Pancreas (tissue), 10 donors: ENCODE measurements at regions not wholly inside any gene's neighbourhood (a gene's known extent, or its start where the extent isn't known, plus 50 kb on each side); places are given as distances from the start of the nearest gene placed in this dataset.

ENCODE experiments used
- ATAC-seq, 4 donors: fragments of 200-7000 bp; cut with Tn5 transposase; one replicate each; pipeline versions ENCODE4 v1.8.0 to v1.9.1; 2020; ENCODE audit warnings: mild to moderate bottlenecking in 4 of 4, moderate library complexity in 4 of 4
- DNase-seq, 6 donors: peaks; one replicate each; pipeline ENCODE4 v3.0.0-alpha.2; 2020
- FAIRE-seq: peaks from 2 replicates; lab custom pipeline; 2012; peaks lifted over from hg19 to GRCh38; lab: Jason Lieb, UNC
- H3K27ac ChIP-seq, 4 donors: fragments of 200-600 bp; sonication (generic); 1 replicate in 3 of 4; 2 replicates in 1 of 4; pipeline versions ENCODE4 v1.5.0 to v1.8.0; 2020
- H3K27me3 ChIP-seq, 4 donors: fragments of 200-600 bp; one replicate each; pipeline ENCODE4 v1.8.0; 2021
- H3K36me3 ChIP-seq, 3 donors: fragments of 200-600 bp; sonication (generic) in 1 of 3; one replicate each; pipeline versions ENCODE4 v1.5.0 to v1.8.0; 2020 to 2021
- H3K4me1 ChIP-seq, 3 donors: fragments of 200-600 bp; one replicate each; pipeline ENCODE4 v1.8.0; 2021
- H3K4me3 ChIP-seq, 4 donors: fragments of 200-600 bp; sonication (generic) in 2 of 4; one replicate each; pipeline versions ENCODE4 v1.5.0 to v1.8.0; 2020 to 2021
- H3K9me3 ChIP-seq, 4 donors: fragments of 200-600 bp; one replicate each; pipeline ENCODE4 v1.8.0; 2021
- CTCF ChIP-seq, 4 donors: fragments of 200-600 bp; sonication (generic) in 3 of 4; IDR thresholded peaks; one replicate each; pipeline versions ENCODE4 v1.5.0 to v1.8.0; 2021; ENCODE audit warnings: antibody characterized with exemption in 4 of 4
- WGBS, 2 donors: extraction: QIAGEN DNeasy Blood & Tissue Kit; methylation state at CpG; one replicate each; pipeline ENCODE4 v1.1.7; 2013; 5-methylcytosine and 5-hydroxymethylcytosine counted together
- intact Hi-C, 3 donors: fragments of 100-400 bp; cut with DNase I; formaldehyde crosslinking; loops; one replicate each; pipeline versions ENCODE4 v1.11.1 to v1.14.2; 2022
- donor health status: healthy with polysubstance abuse.
- donor health status: DM: no; HTN: no; CAD: no; lungs with moderate emphysema.
- donor health status: DM: no; HTN: no; CAD: no.
- donor health status: control.
- donor health status: control.
- donor health status: Bipolar disorder and iron deficiency.
- donor health status: DM: yes; HTN: yes; CAD: no.
- donor health status: DM: no; HTN: no; CAD: no.
- donor health status: DM: no; HTN: no; CAD: no.
- donor health status: DM: yes; HTN: yes; CAD: no.

- no peak for FAIRE-seq
- Histone ChIP-seq H3K4me1 (no peaks in the 10 kb centered on the region), H3K36me3 (no peaks in the 10 kb centered on the region), H3K4me3 (no peak overlapping the region), H3K27me3 (no peaks in the 10 kb centered on the region), H3K9me3 (no peaks in the 10 kb centered on the region), H3K27ac (no peak overlapping the region)
- intact Hi-C loops, result no loop called here
- no peak for ATAC-seq
- DNase-seq, result no peak
- TF ChIP-seq CTCF (IDR thresholded peaks at IDR 0.05), result no peak
Observed at GRCh38 chr2:65856423-65856822, 424.0 kb upstream of the SPRED2 start.

- no peak overlapping the region for H3K27ac ChIP-seq
- FAIRE-seq, result no peak
- intact Hi-C loops, result no loop called here
- no peak for DNase-seq
- no peak for ATAC-seq
- no peaks in the 10 kb centered on the region for H3K27me3 ChIP-seq
- no peaks in the 10 kb centered on the region for H3K36me3 ChIP-seq
- no peaks in the 10 kb centered on the region for H3K4me1 ChIP-seq
- H3K4me3 ChIP-seq, result no peak overlapping the region
- no peaks in the 10 kb centered on the region for H3K9me3 ChIP-seq
- no peak for TF ChIP-seq CTCF (IDR thresholded peaks at IDR 0.05)
Observed at GRCh38 chr2:65850695-65851094, 418.3 kb upstream of the SPRED2 start.

- H3K27me3 ChIP-seq, result no peaks in the 10 kb centered on the region
- WGBS, 2 donors, result 71 to 78% methylated on average over 9 of the region's 9 CpGs
- TF ChIP-seq CTCF (IDR thresholded peaks at IDR 0.05), result no peak
- FAIRE-seq, result no peak
- H3K27ac ChIP-seq, result no peak overlapping the region
- no peaks in the 10 kb centered on the region for H3K4me1 ChIP-seq
- H3K4me3 ChIP-seq, result no peak overlapping the region
- H3K36me3 ChIP-seq, result no peaks in the 10 kb centered on the region
- no peak for ATAC-seq
- DNase-seq, result no peak
- no peaks in the 10 kb centered on the region for H3K9me3 ChIP-seq
- intact Hi-C loops, result no loop called here
Observed at GRCh38 chr2:65846989-65847678, 414.7 kb upstream of the SPRED2 start.

- Histone ChIP-seq H3K27me3 (no peaks in the 10 kb centered on the region), H3K4me1 (no peaks in the 10 kb centered on the region), H3K36me3 (no peaks in the 10 kb centered on the region), H3K27ac (no peak overlapping the region), H3K4me3 (no peak overlapping the region), H3K9me3 (no peaks in the 10 kb centered on the region)
- no peak for DNase-seq
- FAIRE-seq, result no peak
- TF ChIP-seq CTCF (IDR thresholded peaks at IDR 0.05), result no peak
- intact Hi-C loops, result no loop called here
- ATAC-seq, result no peak
- 57 to 64% methylated on average over 5 of the region's 5 CpGs for WGBS, 2 donors
Observed at GRCh38 chr2:65845442-65846182, 413.2 kb upstream of the SPRED2 start.

GRCh38 chr2:65842104-65842503 lies 409.7 kb upstream of the SPRED2 start:
- H3K9me3 ChIP-seq, result no peaks in the 10 kb centered on the region
- no peak for TF ChIP-seq CTCF (IDR thresholded peaks at IDR 0.05)
- DNase-seq (no peak), FAIRE-seq (no peak), ATAC-seq (no peak)
- no peaks in the 10 kb centered on the region for H3K27me3 ChIP-seq
- H3K36me3 ChIP-seq, result no peaks in the 10 kb centered on the region
- no peaks in the 10 kb centered on the region for H3K4me1 ChIP-seq
- H3K4me3 ChIP-seq, result no peak overlapping the region
- intact Hi-C loops, result no loop called here
- H3K27ac ChIP-seq, result no peak overlapping the region
- 92 to 93% methylated on average over 1 of the region's 1 CpG for WGBS, 2 donors
